Chondrocyte (in vitro differentiated cells): ENCODE measurements at regions not wholly inside any gene's neighbourhood (a gene's known extent, or its start where the extent isn't known, plus 50 kb on each side); places are given as distances from the start of the nearest gene placed in this dataset.

Source experiments
- DNase-seq: peaks from one replicate; pipeline ENCODE4 v3.0.0; 2021; ENCODE audit warnings: mixed read lengths, low spot score
- H3K27ac Mint-ChIP-seq: one replicate; pipeline ENCODE4 v1.8.0; 2021; ENCODE audit warnings: mild to moderate bottlenecking, moderate library complexity, mixed read lengths; ENCODE audit not compliant: unreplicated experiment
- H3K27me3 Mint-ChIP-seq: 2 replicates; pipeline ENCODE4 v1.8.0; 2021; ENCODE audit warnings: low read depth, mixed read lengths
- H3K36me3 Mint-ChIP-seq: 2 replicates; pipeline ENCODE4 v1.8.0; 2021; ENCODE audit warnings: low read depth, mixed read lengths
- H3K4me1 Mint-ChIP-seq: 2 replicates; pipeline ENCODE4 v1.8.0; 2021; ENCODE audit warnings: low read depth, mild to moderate bottlenecking, mixed read lengths
- H3K4me3 Mint-ChIP-seq: one replicate; pipeline ENCODE4 v1.8.0; 2021; ENCODE audit warnings: mild to moderate bottlenecking, moderate library complexity, mixed read lengths; ENCODE audit not compliant: unreplicated experiment
- H3K9me3 Mint-ChIP-seq: 2 replicates; pipeline ENCODE4 v1.8.0; 2021; ENCODE audit warnings: low read depth, mixed read lengths
- CTCF ChIP-seq: fragments of 200-600 bp; sonication (generic); IDR thresholded peaks from 2 replicates; pipeline ENCODE4 v1.5.0; 2021; ENCODE audit warnings: antibody characterized with exemption, mild to moderate bottlenecking, moderate library complexity

- Mint-ChIP-seq H3K4me1 (peaks cover 42% of the 10 kb centered on the region), H3K27ac (no peak overlapping the region), H3K9me3 (peaks cover 3% of the 10 kb centered on the region), H3K27me3 (no peaks in the 10 kb centered on the region), H3K4me3 (no peak overlapping the region), H3K36me3 (peaks cover 2% of the 10 kb centered on the region)
- DNase-seq = no peak
- no peak for TF ChIP-seq CTCF
Observed at GRCh38 chr5:68032216-68032762, 183.3 kb upstream of the PIK3R1 start.

- no peak for TF ChIP-seq CTCF
- peaks cover 3% of the 10 kb centered on the region for H3K9me3 Mint-ChIP-seq
- peaks cover 2% of the 10 kb centered on the region for H3K36me3 Mint-ChIP-seq
- peaks cover 49% of the 10 kb centered on the region for H3K4me1 Mint-ChIP-seq
- no peak for DNase-seq
- no peak overlapping the region for H3K4me3 Mint-ChIP-seq
- peak overlapping the region; percentile 25 for H3K27ac Mint-ChIP-seq
- H3K27me3 Mint-ChIP-seq = no peaks in the 10 kb centered on the region
Observed at GRCh38 chr5:68028131-68028727, 187.3 kb upstream of the PIK3R1 start.

GRCh38 chr5:68027519-68027918 lies 188.0 kb upstream of the PIK3R1 start:
- Mint-ChIP-seq H3K27me3 (no peaks in the 10 kb centered on the region), H3K4me3 (no peak overlapping the region), H3K36me3 (peaks cover 2% of the 10 kb centered on the region), H3K9me3 (peaks cover 3% of the 10 kb centered on the region), H3K4me1 (peaks cover 43% of the 10 kb centered on the region), H3K27ac (peak overlapping the region; percentile 64)
- DNase-seq = no peak
- TF ChIP-seq CTCF = no peak

GRCh38 chr5:68026092-68026885 lies 189.3 kb upstream of the PIK3R1 start:
- H3K27ac Mint-ChIP-seq = peak overlapping the region; percentile 1
- TF ChIP-seq CTCF = no peak
- H3K4me1 Mint-ChIP-seq = peaks cover 47% of the 10 kb centered on the region
- no peak overlapping the region for H3K4me3 Mint-ChIP-seq
- DNase-seq = no peak
- H3K36me3 Mint-ChIP-seq = peaks cover 2% of the 10 kb centered on the region
- no peaks in the 10 kb centered on the region for H3K27me3 Mint-ChIP-seq
- H3K9me3 Mint-ChIP-seq = peaks cover 3% of the 10 kb centered on the region

GRCh38 chr5:68024426-68024825 lies 191.1 kb upstream of the PIK3R1 start:
- Mint-ChIP-seq H3K4me1 (peaks cover 53% of the 10 kb centered on the region), H3K36me3 (no peaks in the 10 kb centered on the region), H3K9me3 (no peaks in the 10 kb centered on the region), H3K4me3 (no peak overlapping the region), H3K27me3 (no peaks in the 10 kb centered on the region), H3K27ac (no peak overlapping the region)
- no peak for TF ChIP-seq CTCF
- DNase-seq = no peak
